ENCODE measurements at regions not wholly inside any gene's neighbourhood (a gene's known extent, or its start where the extent isn't known, plus 50 kb on each side); places are given as distances from the start of the nearest gene placed in this dataset.

DNA sequence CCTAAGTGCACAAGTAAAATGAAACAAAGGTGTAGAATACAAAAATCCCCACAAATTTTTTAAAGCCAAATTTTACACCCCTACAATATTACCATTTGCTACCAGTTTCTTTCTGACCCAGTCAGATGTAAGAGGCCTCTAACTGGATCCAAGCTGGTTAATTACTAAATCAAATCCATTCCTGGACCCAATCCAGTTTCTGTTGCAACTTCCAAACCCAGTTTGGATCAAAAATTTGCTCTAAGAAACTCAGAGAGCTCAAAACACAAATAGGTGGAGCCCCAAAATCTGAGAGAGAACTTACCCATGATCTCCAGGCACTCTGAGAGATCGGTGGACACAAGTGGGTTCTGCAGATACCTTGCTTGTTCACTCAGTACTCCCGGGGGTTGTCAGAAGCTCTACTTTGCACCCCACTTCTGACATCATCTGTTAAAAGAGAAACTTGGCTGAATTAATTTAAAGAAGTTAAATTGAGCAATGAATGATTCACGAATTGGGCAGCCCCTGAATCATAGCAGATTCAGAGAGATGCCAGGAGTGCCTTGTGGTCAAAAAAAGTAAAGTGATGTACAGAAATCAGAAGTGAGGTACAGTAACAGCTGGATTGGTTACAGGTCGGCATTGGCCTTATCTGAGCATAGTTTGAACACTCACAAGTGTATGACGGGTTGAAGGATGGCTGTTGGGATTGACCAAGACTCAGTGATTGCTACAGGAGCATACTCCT is 448.0 kb downstream of the KCNT2 start:
- FAIRE-seq (no peak), DNase-seq (ENCODE audit: low read depth) (peak; percentile 88)
- no peak for TF ChIP-seq CTCF (IDR thresholded peaks at IDR 0.05; ENCODE audit: insufficient read depth, low read length, severe bottlenecking)
- no peaks in the 10 kb centered on the region for H3K36me3 ChIP-seq (ENCODE audit: control insufficient read depth, insufficient read depth, low read length)
- no peaks in the 10 kb centered on the region for H3K27me3 ChIP-seq (ENCODE audit: control insufficient read depth, insufficient read depth, low read length)
- H3K4me3 ChIP-seq (ENCODE audit: low read depth, low read length), result no peak overlapping the region

- Histone ChIP-seq H3K27me3 (ENCODE audit: control insufficient read depth, insufficient read depth, low read length) (no peaks in the 10 kb centered on the region), H3K4me3 (ENCODE audit: low read depth, low read length) (no peak overlapping the region), H3K36me3 (ENCODE audit: control insufficient read depth, insufficient read depth, low read length) (no peaks in the 10 kb centered on the region)
- TF ChIP-seq CTCF (IDR thresholded peaks at IDR 0.05; ENCODE audit: insufficient read depth, low read length, severe bottlenecking), result no peak
- FAIRE-seq, result no peak
- no peak for DNase-seq (ENCODE audit: low read depth)
Observed at GRCh38 chr1:196155586-196155985, 452.7 kb downstream of the KCNT2 start.

GRCh38 chr1:196152975-196153374 is 455.3 kb downstream of the KCNT2 start:
- Histone ChIP-seq H3K4me3 (ENCODE audit: low read depth, low read length) (no peak overlapping the region), H3K27me3 (ENCODE audit: control insufficient read depth, insufficient read depth, low read length) (no peaks in the 10 kb centered on the region), H3K36me3 (ENCODE audit: control insufficient read depth, insufficient read depth, low read length) (no peaks in the 10 kb centered on the region)
- DNase-seq (ENCODE audit: low read depth), result no peak
- FAIRE-seq, result no peak
- no peak for TF ChIP-seq CTCF (IDR thresholded peaks at IDR 0.05; ENCODE audit: insufficient read depth, low read length, severe bottlenecking)

- Histone ChIP-seq H3K27me3 (ENCODE audit: control insufficient read depth, insufficient read depth, low read length) (no peaks in the 10 kb centered on the region), H3K4me3 (ENCODE audit: low read depth, low read length) (no peak overlapping the region), H3K36me3 (ENCODE audit: control insufficient read depth, insufficient read depth, low read length) (no peaks in the 10 kb centered on the region)
- DNase-seq (ENCODE audit: low read depth) (peak; percentile 13), FAIRE-seq (no peak)
- TF ChIP-seq CTCF (IDR thresholded peaks at IDR 0.05; ENCODE audit: insufficient read depth, low read length, severe bottlenecking), result no peak
Observed at GRCh38 chr1:196152086-196152485, 456.2 kb downstream of the KCNT2 start.

DNA sequence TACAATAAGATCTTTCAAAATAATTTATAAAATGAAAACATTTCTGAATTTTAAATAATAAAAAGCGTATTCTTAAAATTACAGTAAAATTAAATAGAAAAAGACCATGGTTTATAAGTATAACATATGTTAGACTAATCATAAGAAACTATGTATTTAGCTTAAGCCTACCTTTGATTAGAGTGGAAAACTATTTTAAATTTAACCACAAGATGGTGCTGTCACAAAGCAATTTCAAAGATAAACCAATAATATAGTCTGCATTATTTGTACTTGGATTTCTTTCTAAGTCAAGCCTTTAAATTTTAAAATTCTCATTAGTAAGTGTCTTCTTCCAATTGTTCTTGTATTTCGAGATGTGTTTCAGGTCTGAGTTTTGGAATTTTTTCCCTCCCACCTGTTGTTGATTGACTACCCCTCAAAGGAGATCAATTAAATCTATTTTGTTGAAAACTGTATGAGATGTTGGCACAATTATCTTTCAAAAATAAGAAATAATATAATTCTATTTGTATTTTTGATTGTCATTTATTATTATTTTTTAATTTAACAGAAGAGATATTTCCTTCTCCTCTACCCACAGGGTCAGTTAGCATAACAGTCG is 459.8 kb downstream of the KCNT2 start:
- no peaks in the 10 kb centered on the region for H3K27me3 ChIP-seq (ENCODE audit: control insufficient read depth, insufficient read depth, low read length)
- DNase-seq (ENCODE audit: low read depth), result peak; percentile 56
- H3K4me3 ChIP-seq (ENCODE audit: low read depth, low read length), result no peak overlapping the region
- FAIRE-seq, result no peak
- H3K36me3 ChIP-seq (ENCODE audit: control insufficient read depth, insufficient read depth, low read length), result no peaks in the 10 kb centered on the region
- peak; percentile 30 for TF ChIP-seq CTCF (IDR thresholded peaks at IDR 0.05; ENCODE audit: insufficient read depth, low read length, severe bottlenecking)

Measured in bronchial epithelial cell (primary cell).